Lower lobe of right lung (tissue), 2 donors: ENCODE measurements at regions not wholly inside any gene's neighbourhood (a gene's known extent, or its start where the extent isn't known, plus 50 kb on each side); places are given as distances from the start of the nearest gene placed in this dataset.

Experiments used
- ATAC-seq, 2 donors: fragments of 200-7000 bp; cut with Tn5 transposase; one replicate each; pipeline ENCODE4 v1.9.1; 2020 to 2022; ENCODE audit warnings: mild to moderate bottlenecking in 2 of 2, moderate library complexity in 2 of 2
- DNase-seq: peaks from one replicate; pipeline ENCODE4 v3.0.0-alpha.2; 2020
- H3K27ac ChIP-seq: fragments of 200-600 bp; one replicate; pipeline ENCODE4 v1.8.0; 2022
- H3K27me3 ChIP-seq: fragments of 200-600 bp; one replicate; pipeline ENCODE4 v1.8.0; 2022; ENCODE audit warnings: low read depth
- H3K36me3 ChIP-seq: fragments of 200-600 bp; one replicate; pipeline ENCODE4 v1.8.0; 2022; ENCODE audit warnings: mild to moderate bottlenecking
- H3K4me1 ChIP-seq: fragments of 200-600 bp; one replicate; pipeline ENCODE4 v1.8.0; 2022
- H3K4me3 ChIP-seq: fragments of 200-600 bp; one replicate; pipeline ENCODE4 v1.8.0; 2022; ENCODE audit warnings: mild to moderate bottlenecking
- H3K9me3 ChIP-seq: fragments of 200-600 bp; one replicate; pipeline ENCODE4 v1.8.0; 2022
- intact Hi-C: fragments of 100-400 bp; cut with DNase I; formaldehyde crosslinking; loops from one replicate; pipeline ENCODE4 v1.11.0; 2022
- TF ChIP-seq, protein P1 (sequence below): fragments of 200-600 bp; IDR thresholded peaks from one replicate; pipeline ENCODE4 v1.8.0; 2022; ENCODE audit warnings: antibody characterized with exemption, mild to moderate bottlenecking
- donor health status: DM: no; HTN: yes; CAD: no; lungs with severe emphysema.

DNA sequence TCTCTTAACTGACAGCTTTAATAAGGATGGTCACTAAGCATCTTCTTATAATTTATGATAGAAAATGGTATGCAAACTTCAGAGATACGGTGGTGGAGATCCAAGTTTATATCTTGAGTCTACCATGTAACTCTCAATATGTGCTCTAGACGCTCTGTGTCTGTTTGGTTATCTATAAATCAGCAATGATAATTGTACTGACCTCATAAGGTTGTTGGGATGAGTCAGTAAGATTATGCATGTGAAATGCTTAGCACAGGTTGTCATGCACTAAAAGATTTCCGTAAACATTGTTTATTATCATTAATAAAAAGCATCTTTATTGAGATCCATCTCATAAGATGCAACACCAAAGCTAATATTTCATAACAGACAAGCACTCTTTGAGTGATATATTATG, 1094.9 kb upstream of the EEF2KMT start:
- no peaks in the 10 kb centered on the region for H3K4me1 ChIP-seq
- H3K9me3 ChIP-seq: no peaks in the 10 kb centered on the region
- ATAC-seq (no peak), DNase-seq (no peak)
- H3K36me3 ChIP-seq: no peaks in the 10 kb centered on the region
- no peaks in the 10 kb centered on the region for H3K27me3 ChIP-seq
- intact Hi-C loops: no loop called here
- H3K27ac ChIP-seq: no peak overlapping the region
- no peak overlapping the region for H3K4me3 ChIP-seq
- TF ChIP-seq, protein P1, sequence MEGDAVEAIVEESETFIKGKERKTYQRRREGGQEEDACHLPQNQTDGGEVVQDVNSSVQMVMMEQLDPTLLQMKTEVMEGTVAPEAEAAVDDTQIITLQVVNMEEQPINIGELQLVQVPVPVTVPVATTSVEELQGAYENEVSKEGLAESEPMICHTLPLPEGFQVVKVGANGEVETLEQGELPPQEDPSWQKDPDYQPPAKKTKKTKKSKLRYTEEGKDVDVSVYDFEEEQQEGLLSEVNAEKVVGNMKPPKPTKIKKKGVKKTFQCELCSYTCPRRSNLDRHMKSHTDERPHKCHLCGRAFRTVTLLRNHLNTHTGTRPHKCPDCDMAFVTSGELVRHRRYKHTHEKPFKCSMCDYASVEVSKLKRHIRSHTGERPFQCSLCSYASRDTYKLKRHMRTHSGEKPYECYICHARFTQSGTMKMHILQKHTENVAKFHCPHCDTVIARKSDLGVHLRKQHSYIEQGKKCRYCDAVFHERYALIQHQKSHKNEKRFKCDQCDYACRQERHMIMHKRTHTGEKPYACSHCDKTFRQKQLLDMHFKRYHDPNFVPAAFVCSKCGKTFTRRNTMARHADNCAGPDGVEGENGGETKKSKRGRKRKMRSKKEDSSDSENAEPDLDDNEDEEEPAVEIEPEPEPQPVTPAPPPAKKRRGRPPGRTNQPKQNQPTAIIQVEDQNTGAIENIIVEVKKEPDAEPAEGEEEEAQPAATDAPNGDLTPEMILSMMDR: no peak

DNA sequence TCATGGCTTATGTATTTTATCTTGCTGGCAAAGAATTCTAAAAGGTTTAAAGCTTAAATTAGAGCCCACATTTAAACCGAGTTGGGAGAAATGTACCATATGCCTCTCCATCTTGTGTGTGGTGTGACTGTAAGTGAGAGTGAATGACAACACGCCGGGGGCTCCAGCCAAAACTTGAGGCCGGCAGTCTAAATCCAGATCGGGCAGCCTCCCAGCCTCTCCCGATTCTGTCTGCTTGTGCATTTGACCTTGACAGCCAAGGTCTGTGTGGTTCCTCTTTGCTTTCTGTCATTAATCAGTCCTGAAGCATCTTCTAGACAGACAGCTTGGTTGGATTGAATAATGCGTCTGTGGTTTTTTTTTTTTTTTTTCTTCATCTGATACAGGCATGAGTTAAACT, 1093.2 kb upstream of the EEF2KMT start:
- Histone ChIP-seq H3K27ac (no peak overlapping the region), H3K9me3 (no peaks in the 10 kb centered on the region), H3K27me3 (no peaks in the 10 kb centered on the region), H3K4me3 (no peak overlapping the region), H3K36me3 (no peaks in the 10 kb centered on the region), H3K4me1 (no peaks in the 10 kb centered on the region)
- DNase-seq (no peak), ATAC-seq (no peak)
- intact Hi-C loops: no loop called here
- TF ChIP-seq, protein P1: no peak

DNA sequence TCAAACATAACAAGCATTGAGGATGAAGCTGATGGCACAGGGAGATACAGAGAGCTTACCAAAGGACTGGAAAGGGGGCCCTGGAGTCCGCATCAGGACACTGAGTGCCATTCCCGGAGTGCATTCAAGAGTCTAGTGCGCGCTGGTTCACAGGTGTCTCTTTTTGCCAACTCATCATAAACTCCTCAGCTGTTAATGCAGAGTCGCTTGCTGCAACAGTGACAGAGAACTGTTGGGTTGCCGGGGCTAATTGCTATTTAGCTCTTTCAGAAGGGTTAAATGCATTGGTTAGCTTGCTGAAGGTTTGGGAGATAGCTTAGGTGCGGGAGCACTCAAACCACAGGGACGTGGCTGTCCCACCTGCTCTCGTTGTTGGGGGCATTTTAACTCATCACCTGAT, 1091.6 kb upstream of the EEF2KMT start:
- no peaks in the 10 kb centered on the region for H3K4me1 ChIP-seq
- no peak overlapping the region for H3K4me3 ChIP-seq
- ATAC-seq (no peak), DNase-seq (no peak)
- intact Hi-C loops: no loop called here
- TF ChIP-seq, protein P1: no peak
- no peaks in the 10 kb centered on the region for H3K36me3 ChIP-seq
- no peaks in the 10 kb centered on the region for H3K9me3 ChIP-seq
- H3K27me3 ChIP-seq: no peaks in the 10 kb centered on the region
- no peak overlapping the region for H3K27ac ChIP-seq

DNA sequence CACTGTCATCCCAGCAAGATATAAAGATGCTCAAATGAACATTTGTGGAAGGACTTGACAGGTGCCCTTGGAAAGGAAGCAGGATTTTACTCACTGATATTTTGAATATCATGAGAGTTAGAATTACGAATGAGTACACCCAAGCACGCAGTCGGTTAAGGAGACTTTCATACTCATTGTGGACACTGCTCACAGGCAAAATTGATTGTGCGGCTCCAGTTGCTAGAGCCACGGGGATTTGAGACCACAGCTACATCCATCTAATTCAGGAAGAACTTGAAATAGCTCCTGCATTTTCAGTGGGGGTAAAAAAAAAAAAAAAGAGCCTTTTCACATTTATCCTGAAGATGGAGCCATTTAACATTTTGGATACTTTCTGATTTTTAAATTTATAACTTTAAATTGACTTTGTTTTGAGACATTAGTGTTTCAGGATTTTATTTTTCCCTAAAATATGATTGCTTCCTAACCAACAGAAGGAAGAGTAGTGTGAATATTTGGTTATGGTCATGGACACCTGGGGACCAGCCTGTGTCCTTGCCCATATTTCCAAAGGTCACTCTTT, 1080.1 kb upstream of the EEF2KMT start:
- H3K27ac ChIP-seq: no peak overlapping the region
- no peaks in the 10 kb centered on the region for H3K4me1 ChIP-seq
- no peaks in the 10 kb centered on the region for H3K9me3 ChIP-seq
- ATAC-seq: no peak
- H3K27me3 ChIP-seq: no peaks in the 10 kb centered on the region
- TF ChIP-seq, protein P1: no peak
- no peak overlapping the region for H3K4me3 ChIP-seq
- no peaks in the 10 kb centered on the region for H3K36me3 ChIP-seq
- intact Hi-C loops: no loop called here
- DNase-seq: no peak

DNA sequence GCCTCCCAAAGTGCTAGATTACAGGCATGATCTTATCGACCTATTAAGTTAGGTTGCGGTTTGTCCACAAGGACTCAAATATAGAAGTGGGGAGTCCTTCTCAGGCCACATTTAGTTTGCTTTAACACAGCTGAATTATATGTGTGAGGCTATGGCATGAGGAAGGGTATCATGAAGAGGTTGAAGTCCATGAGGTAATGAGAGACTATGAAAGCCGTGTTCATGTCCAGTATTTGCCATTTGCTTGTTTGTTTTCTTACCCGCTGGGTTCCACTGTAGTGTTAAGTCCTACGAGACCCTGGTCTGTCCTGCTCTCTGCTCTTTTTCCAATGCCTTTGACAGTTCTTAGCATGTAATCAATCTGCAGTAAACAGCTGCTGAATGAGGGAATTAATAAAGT, 1072.4 kb upstream of the EEF2KMT start:
- Histone ChIP-seq H3K9me3 (no peaks in the 10 kb centered on the region), H3K36me3 (no peaks in the 10 kb centered on the region), H3K27me3 (no peaks in the 10 kb centered on the region), H3K4me1 (no peaks in the 10 kb centered on the region), H3K27ac (no peak overlapping the region), H3K4me3 (no peak overlapping the region)
- DNase-seq (no peak), ATAC-seq (no peak)
- TF ChIP-seq, protein P1: no peak
- intact Hi-C loops: no loop called here
